HG03064 (cell line): ENCODE measurements at regions not wholly inside any gene's neighbourhood (a gene's known extent, or its start where the extent isn't known, plus 50 kb on each side); places are given as distances from the start of the nearest gene placed in this dataset.

Source experiments
- ATAC-seq: cut with Tn5 transposase; IDR thresholded peaks from one replicate; pipeline ENCODE4 v1.9.1; 2021; ENCODE audit warnings: low read depth; ENCODE audit not compliant: unreplicated experiment

DNA sequence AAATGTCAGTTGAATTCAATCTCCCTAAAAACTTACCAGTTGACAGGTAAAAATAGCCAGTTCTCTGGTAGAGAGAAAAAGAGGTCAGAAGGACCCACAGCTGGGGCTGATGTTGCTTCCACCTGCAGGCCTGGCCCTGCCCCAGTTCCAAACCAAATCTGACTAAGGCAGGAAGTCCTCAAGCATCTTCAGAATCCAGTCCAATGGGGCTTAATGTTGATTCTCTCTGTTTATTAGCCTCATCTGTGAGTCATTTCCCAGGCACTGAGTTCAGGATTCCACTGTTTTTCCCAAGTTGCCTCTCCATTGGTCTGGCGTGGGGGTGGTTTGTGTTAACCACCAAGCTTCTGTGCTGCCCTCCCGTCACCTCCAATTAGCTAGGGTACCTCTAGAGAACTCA, 601.8 kb downstream of the INSC start:
- ATAC-seq, result no peak

DNA sequence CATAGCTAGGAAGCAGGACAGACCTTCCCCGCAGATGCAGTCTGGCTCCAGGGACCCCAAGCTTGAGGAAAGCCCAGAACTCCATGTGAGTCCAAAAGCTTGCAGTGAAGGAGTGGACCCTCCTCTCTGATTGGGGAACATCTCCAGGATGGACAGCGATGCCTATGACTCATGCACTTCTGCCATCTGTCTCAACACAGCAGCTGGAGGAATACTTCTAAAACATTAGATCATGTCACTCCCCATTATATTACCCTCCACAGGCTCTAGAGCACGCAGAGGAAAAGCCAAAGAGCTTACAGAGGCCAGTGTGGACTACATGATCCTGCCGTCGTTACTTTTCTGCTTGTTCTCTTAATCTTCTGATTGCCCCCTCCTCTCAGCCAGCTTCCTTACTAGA, 605.7 kb downstream of the INSC start:
- no peak for ATAC-seq

DNA sequence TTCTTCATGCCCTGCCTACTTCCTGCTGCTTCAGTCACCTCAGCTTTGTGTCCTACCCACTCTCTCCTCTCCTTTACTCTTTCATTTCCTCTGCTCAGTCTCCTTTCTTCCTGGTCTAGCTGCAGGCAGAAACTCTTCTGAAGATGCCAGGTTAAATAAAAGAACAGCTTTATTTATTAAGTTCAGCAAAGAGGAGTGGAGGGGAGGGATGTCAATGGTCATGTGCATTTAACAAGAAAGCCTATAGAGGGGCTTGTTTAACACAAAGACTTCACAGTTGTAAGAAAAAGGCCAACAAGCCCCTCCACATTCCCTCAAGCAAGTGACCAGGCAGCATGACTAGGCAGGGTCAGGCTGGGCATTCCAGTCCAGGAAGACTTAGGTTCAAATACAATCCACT, 609.2 kb downstream of the INSC start:
- no peak for ATAC-seq

DNA sequence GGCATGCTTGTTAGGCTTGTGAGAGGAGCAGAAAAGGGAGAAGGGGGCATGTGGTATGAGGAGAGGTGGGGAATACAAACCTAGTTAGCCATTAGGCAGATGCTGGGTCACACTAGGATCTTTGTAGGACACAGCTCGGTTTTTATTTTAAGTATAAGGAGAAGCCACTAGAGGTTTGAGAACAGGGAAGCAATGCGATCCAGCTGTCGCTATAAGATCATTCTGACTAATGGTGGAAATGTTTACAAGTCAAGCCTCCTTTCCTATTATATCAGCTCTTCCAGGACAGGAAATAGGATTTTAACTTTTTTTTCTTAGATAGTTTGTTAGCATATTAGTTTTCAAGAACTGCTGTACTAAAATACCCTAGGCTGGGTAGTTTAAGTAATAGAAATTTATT, 609.9 kb downstream of the INSC start:
- ATAC-seq, result no peak

DNA sequence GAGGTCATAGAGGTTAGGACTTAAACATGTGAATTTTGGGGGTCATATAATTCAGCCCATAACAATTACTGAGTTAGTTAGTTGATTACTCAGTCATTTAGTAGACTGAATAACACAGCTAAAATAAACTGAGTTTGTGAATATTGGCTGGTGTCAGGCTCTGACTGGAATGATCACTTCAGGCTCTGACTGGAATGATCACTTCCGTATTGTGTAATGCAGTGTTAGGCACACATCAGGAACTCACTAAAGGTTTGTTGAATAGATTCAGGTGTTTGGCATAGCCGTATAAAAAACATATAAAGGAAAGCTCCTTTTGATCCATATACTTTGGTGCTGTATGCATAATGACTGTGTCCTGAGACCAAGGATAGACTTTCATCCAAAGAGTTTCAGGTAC, 610.5 kb downstream of the INSC start:
- ATAC-seq, result no peak

DNA sequence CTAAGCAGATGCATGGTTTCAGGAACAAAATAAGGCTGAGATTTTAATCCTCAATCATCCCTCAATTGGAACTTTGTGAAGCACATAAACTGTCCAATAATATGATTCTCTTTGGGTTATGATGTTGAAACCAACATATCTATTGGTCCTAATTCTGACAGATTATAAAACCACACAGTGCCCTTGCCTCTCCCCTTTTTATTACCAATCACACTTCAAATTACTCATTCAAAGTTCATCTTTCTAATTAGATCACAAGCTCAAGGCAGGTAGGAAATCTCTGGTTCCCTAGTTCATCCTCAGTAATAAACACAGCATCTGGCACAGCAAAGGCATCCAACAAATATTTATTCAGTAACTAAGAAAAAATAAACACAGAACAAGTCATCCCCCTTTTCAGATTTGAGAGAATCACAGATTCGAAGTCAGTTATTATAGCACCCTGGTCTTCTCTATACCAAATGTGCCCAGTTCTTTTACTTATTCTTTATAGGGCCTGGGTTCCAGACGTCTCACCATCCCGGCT, 611.6 kb downstream of the INSC start:
- no peak for ATAC-seq

DNA sequence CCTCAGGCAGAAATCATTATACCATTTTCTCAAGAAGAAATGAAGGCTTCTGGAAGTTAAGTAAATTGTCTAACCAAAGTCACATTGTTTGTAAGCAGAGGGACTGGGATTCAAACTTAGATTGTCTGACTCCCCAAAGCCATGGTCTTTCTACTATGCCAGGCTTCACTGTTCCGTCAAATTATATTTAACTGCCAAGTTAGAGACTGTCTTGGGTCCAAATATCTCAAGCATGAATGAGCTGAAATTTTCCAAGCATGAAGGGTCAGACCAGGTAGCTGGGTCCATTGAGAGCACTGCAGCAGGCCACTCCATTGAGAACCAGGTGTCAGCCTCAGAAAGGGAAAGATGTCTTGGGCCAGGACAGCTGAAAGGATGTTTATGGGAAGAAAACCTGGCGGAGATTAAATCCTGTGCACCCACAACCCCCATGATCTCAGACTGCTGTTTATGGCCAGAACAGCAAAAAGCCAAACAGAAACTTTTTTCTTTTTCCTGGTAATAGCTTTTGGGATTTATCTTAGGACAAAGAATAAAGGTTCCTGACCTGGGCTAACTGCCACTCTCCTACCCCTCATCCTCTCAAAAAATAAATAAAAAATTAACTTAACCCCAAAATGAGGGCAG, 612.3 kb downstream of the INSC start:
- ATAC-seq, result no peak

DNA sequence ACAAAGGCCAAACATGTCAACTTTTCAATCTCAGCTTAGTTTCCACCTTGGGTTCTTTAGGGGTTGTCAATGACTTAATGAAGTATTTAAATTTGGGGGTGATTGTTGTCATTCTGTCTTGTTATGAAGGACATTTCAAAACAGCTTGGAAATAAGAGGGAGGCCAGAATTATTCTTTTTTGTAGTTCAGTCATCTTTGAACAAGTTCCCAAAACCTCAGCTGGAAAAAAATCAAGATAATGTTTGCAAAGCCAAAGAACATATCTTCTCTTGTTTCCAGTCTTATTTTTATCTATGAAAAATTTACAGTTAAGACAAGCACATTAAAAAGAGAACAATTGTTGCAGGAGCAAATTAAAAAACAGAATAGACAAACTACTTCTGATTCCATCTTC, 612.8 kb downstream of the INSC start:
- ATAC-seq, result no peak

DNA sequence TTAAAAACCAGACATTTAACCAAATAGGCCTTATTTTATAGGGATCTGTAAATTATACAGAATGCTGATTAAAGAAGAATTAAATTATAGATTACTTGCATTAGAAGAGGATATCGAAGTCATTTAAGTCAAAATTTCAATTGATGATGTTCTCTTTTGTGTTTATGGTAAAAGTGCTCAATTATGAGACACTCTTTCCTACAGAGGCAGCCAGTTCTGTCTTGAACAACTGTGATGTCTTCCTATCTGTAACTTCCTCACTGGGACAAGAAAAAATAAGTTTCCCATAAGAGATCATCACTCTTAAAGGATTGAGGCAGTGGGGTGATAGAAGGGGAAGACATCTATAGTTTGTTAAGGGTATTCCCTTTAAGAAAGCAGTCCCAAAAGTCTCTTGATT, 613.5 kb downstream of the INSC start:
- ATAC-seq, result no peak

DNA sequence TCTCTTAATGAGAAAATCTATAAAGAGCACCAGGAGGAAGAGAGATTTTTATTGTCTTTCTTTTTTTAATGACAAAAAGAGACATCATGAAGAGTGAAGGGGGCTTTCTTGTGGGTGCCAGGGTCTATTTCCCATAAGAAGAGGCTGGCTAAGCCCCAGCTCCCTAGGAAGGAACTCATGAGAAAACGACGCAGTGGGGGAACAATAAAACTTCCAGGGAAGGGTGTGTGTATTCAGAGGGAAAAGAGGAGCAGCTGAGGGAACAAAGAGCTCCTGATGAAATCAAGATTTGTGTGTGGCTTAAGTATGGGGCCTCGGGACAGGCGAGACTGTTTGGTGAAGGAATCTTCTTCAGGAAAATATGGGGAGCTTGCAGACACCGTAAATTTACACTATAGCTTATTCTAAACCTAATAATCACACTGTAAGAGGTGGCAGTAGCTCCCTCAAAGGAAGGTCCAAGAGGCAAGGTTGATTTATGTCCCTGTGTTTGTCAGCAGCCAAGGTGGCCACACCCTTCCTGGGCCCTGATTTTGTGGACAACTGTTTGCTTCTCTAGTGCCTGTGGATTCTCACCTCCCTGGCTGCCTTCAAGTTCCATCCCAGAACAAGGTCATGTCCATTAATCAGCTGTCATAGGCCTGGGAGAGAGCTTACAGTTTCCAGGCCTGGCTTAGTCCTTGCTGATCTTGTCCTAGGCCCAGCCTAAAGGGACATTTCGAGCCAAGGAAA, 615.7 kb downstream of the INSC start:
- no peak for ATAC-seq

DNA sequence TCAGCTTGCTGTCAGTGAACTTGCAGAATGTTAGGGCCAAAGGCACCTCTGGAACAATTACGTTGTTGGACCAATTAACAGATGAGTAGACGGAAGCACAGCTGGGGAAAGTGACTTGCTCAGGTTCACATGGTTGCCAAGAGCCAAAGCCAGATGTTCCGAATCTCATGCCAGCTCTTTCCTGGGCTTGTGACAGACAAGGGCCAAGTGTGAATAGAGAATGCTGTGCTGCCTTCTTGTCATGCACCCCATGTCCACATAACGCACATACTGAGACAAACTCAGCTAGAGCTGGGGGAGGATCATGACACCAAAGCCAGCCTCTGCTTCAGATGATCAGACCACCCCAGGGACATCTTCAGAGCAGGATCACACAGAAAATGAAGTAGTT, 616.3 kb downstream of the INSC start:
- no peak for ATAC-seq

DNA sequence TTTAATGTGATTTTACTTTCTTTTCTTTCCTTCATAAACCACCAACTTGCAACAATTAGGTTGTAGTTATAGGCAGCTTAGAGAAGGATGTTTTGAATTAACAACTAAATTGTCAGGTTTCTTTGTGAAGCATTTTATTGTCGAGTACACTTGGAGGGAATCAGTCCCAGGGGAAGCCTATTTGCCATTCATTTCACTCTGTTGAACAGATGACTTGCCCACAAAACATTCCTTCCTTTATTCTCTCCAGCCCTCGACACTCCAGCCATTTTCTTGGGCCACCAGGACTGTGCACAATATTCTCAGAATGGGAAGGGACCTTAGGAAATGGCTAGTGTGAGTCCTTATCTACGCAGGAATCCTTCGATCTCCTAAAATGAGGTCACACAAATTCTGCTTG, 620.6 kb downstream of the SOX6 start:
- no peak for ATAC-seq

DNA sequence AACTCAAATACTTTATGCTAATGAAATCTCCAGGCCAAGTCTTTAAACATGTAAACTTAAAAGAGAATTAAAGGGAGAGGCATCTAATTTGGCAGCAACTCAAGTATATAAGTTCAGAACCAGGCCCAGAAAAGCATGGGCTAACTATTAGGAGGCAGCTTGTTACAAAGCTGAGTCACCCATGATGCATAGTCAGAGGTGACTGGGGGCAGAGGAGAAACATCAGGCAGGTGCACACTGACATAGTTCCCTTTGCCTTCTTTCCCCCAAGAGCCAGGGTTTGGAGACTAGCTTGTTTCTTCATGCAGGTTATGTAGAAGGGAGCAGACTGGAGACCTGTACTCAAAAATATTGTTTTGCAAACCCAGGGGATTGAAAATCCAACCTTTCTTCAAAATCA, 619.0 kb downstream of the SOX6 start:
- no peak for ATAC-seq

DNA sequence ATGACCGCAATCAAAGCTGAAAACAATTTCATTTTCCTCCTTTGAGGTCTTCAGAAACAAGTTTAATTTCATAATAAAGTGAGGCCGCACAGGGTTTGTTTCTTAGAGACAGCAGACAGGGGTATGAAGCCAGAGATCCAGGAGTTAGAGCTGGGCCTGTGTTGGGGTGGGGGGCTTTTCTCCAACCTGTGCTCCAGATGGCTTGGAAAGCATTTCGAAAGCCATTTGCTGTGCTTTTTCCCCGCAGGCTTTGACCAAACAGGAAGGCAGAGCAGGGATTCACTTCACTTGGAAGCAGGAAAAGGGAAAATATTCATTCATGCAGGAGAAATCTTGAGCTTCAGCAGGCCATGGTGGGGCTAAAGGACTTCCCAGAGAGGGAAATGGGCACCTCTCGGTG, 617.4 kb downstream of the SOX6 start:
- no peak for ATAC-seq

DNA sequence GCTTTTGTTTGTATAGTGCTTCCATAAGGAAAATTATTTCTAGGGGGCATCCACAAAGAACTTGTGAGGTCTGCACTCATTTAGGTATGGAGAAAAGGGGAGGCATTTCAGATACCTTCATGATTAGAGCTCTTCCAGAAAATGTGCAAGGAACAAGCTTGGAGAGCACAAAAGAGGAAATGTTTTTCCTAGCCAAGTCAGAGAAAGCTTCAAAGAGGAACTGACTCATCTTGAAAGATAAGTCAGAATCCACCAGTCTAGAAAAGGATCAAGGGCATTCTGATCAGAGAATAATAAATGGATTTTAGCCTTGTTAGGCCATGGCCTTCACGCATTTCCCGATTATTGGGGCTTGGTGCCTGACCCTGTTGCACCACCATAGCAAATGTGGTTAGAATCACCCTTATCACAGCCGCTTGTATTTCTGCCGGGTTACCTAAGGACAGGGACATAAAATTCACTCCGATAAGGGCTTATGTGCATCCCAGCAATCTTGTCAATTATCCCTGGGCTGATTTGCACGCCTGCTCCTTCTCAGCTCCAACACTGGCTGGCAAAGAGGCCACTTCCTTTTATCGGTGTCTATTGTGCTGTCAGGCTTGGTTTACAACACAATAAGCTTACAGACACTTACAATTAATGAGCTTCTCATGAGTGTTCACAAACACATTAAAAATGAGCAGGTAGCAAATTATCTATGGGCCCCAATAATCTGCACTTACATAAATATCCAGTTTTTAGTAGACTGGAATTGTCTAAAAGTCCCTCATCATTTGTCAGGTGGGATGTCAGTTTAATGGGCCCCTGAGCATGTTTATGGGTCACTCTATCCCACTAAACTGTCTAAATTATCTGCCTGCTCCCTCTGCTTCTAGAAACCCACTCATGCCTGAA, 613.5 kb downstream of the SOX6 start:
- no peak for ATAC-seq

DNA sequence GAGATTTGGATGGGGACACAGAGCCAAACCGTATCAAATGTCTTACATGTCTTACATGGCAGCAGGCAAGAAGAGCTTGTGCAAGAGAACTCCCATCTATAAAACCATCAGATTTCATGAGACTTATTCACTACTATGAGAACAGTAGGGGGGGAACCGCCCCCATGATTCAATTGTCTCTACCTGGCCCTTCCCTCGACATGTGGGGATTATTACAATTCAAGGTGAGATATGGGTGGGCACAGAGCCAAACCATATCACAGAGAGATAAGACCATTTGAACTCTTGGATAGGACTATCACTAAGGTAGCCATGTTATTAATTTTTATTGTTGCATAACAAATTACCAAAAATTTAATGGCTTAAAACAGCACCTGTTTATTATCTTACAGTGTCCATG, 611.7 kb downstream of the SOX6 start:
- ATAC-seq, result no peak

DNA sequence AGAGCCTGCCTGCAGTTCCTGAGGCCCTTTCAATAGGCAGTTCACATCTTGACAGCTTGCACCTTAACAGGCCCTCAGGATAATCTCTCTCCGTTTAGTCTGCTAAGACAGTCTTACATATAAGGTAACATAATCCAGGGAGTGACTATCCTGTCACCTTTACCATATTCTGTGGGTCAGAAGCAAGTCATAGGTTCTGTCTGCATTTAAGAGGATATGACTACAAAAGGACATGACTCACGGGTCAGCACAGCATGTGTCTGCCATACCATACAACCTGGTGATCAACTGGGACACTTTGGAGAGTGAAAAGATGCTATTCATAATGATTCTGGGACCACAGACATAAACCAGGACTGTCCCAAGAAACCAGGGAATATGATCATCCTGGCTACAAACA, 611.1 kb downstream of the SOX6 start:
- no peak for ATAC-seq

DNA sequence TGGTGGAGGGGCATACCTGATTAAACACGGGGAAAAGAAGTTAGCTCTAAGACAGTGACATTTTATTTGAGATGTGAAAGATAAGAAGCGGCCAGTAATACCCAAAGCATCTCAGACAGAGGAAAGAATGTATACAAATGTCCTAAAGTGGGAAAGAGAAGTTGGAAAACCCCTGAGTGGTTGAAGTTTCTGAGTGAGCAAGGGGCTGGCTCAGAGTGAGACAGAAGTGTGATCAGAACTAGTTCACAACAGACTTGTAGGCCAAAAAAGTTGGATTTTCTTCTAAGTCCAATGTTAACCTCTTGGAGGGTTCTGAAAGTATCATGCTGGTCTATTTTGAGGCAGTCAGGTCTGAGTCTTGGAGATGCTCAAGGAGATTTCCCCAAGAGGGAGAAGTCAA, 608.7 kb downstream of the SOX6 start:
- ATAC-seq, result no peak

DNA sequence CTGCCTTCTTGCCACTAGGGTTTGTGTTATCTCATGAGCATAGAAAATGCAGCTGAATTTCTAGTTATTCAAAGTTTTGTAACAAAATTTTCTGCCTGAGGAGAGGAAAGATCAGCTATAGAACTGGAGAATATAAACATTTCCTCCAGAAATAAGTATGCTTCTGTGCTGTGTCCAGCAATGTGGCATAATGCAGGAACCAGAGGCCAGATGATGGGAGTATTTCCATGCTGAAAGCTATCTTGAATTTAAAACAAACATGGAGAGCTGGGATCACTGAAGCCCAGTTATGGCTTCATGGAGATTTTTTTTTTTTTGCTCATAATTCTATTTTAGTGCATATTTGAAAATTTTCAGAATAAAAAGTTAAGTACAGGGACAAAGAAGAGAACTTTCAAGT, 608.2 kb downstream of the SOX6 start:
- ATAC-seq, result no peak

DNA sequence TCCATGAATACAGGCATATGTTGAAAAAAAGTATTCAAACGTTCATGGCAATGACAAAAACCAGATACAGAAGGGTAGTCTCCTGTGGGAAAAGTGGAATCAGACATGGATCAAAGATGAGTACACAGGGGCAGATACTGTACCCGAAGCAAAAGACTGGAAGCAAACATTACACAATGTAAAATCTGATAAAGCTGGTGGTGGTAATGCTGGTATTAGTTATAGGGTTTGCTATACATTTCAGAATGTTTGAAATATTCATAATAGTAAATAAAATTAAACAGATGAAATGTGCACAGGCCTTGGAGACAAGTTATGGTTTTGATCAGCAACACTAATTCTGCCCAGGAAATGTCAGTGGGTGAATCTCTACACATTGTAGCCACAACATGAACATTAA, 607.6 kb downstream of the SOX6 start:
- no peak for ATAC-seq

DNA sequence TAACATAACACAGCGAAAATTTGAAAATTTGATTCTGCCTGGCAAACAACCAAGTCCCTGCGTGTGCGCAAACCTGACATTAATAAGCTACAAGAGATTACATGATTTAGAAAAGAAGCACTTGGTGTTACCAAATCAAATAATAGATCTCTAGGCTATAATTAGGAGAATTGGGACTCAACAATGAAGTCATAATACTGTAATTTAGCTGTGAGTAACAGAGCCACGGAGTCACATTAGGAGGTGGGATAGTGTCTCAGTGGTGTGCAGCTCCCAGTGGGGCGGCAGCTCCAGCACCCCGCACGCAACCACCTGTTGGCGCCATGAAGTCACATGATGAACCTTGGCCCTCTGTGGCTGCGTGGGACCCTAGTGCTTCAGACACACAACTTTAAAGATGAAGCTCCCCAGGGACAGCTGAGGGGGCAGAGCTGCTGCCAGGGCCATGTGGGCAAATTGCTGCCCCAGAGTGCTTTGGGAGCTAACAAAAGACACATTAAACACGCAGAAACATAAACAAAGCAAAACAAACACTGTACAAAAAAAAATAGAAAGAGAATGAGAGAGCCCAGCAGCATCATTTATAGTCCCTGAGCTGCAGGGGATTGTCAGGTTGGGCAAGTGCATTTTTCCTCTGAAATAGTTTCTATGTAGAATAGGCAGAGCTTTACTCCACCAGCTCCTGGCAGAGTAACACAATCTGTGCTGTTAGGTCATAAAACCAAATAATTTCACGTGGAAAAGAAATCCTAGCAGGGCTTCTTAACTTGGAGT, 605.6 kb downstream of the SOX6 start:
- ATAC-seq, result no peak
